Nephron (organoid): ENCODE measurements at regions not wholly inside any gene's neighbourhood (a gene's known extent, or its start where the extent isn't known, plus 50 kb on each side); places are given as distances from the start of the nearest gene placed in this dataset.

ENCODE experiments used
- H3K27ac Mint-ChIP-seq, 3 experiments: 2 replicates each; pipeline ENCODE4 v1.8.0; 2020; ENCODE audit warnings: mixed read lengths in 3 of 3, mild to moderate bottlenecking in 2 of 3, moderate library complexity in 1 of 3
- H3K27me3 Mint-ChIP-seq: 2 replicates; pipeline ENCODE4 v1.8.0; 2021; ENCODE audit warnings: low read depth, mild to moderate bottlenecking, moderate library complexity, mixed read lengths
- H3K36me3 Mint-ChIP-seq: 2 replicates; pipeline ENCODE4 v1.8.0; 2020; ENCODE audit warnings: low read depth, mixed read lengths
- H3K4me1 Mint-ChIP-seq: 2 replicates; pipeline ENCODE4 v1.8.0; 2020; ENCODE audit warnings: mixed read lengths
- H3K4me3 Mint-ChIP-seq, 3 experiments: 2 replicates each; pipeline ENCODE4 v1.8.0; 2020; ENCODE audit warnings: mild to moderate bottlenecking in 3 of 3, mixed read lengths in 3 of 3, moderate library complexity in 2 of 3
- H3K9me3 Mint-ChIP-seq: 2 replicates; pipeline ENCODE4 v1.8.0; 2020; ENCODE audit warnings: mixed read lengths
- CTCF ChIP-seq, 3 experiments: fragments of 200-600 bp; sonication (generic); IDR thresholded peaks; one replicate each; pipeline ENCODE4 v1.5.0; 2021; ENCODE audit warnings: antibody characterized with exemption in 3 of 3; ENCODE audit not compliant: unreplicated experiment in 3 of 3

GRCh38 chr19:30969591-30969990 lies 379.6 kb downstream of the TSHZ3 start:
- H3K9me3 Mint-ChIP-seq, result peaks cover 10% of the 10 kb centered on the region
- no peak overlapping the region for H3K4me3 Mint-ChIP-seq
- H3K36me3 Mint-ChIP-seq, result no peaks in the 10 kb centered on the region
- TF ChIP-seq CTCF (IDR thresholded peaks at IDR 0.05; ENCODE audit: unreplicated experiment in 3 of 3), result no peak
- H3K27me3 Mint-ChIP-seq, result no peaks in the 10 kb centered on the region
- no peak overlapping the region for H3K27ac Mint-ChIP-seq
- H3K4me1 Mint-ChIP-seq, result peaks cover 5% of the 10 kb centered on the region

GRCh38 chr19:30968841-30969399 lies 380.3 kb downstream of the TSHZ3 start:
- no peak overlapping the region for H3K27ac Mint-ChIP-seq
- H3K9me3 Mint-ChIP-seq, result peaks cover 8% of the 10 kb centered on the region
- peaks cover 5% of the 10 kb centered on the region for H3K27me3 Mint-ChIP-seq
- no peak overlapping the region for H3K4me3 Mint-ChIP-seq
- no peak for TF ChIP-seq CTCF (IDR thresholded peaks at IDR 0.05; ENCODE audit: unreplicated experiment in 3 of 3)
- H3K4me1 Mint-ChIP-seq, result peaks cover 1% of the 10 kb centered on the region
- no peaks in the 10 kb centered on the region for H3K36me3 Mint-ChIP-seq

GRCh38 chr19:30968210-30968609 lies 381.0 kb downstream of the TSHZ3 start:
- TF ChIP-seq CTCF (IDR thresholded peaks at IDR 0.05; ENCODE audit: unreplicated experiment in 3 of 3), result no peak
- Mint-ChIP-seq H3K27ac (no peak overlapping the region), H3K9me3 (peaks cover 11% of the 10 kb centered on the region), H3K4me1 (no peaks in the 10 kb centered on the region), H3K36me3 (no peaks in the 10 kb centered on the region), H3K27me3 (peaks cover 5% of the 10 kb centered on the region), H3K4me3 (no peak overlapping the region)

GRCh38 chr19:30966486-30966885 lies 382.8 kb downstream of the TSHZ3 start:
- Mint-ChIP-seq H3K27me3 (peaks cover 8% of the 10 kb centered on the region), H3K36me3 (no peaks in the 10 kb centered on the region), H3K27ac (no peak overlapping the region), H3K9me3 (peaks cover 18% of the 10 kb centered on the region), H3K4me1 (no peaks in the 10 kb centered on the region), H3K4me3 (no peak overlapping the region)
- TF ChIP-seq CTCF (IDR thresholded peaks at IDR 0.05; ENCODE audit: unreplicated experiment in 3 of 3), result no peak

- Mint-ChIP-seq H3K27me3 (peaks cover 8% of the 10 kb centered on the region), H3K36me3 (no peaks in the 10 kb centered on the region), H3K9me3 (peaks cover 19% of the 10 kb centered on the region), H3K4me1 (peaks cover 8% of the 10 kb centered on the region), H3K4me3 (no peak overlapping the region), H3K27ac (no peak overlapping the region)
- no peak for TF ChIP-seq CTCF (IDR thresholded peaks at IDR 0.05; ENCODE audit: unreplicated experiment in 3 of 3)
Measured at GRCh38 chr19:30959011-30959410, 390.2 kb downstream of the TSHZ3 start.
